ENCODE measurements at regions not wholly inside any gene's neighbourhood (a gene's known extent, or its start where the extent isn't known, plus 50 kb on each side); places are given as distances from the start of the nearest gene placed in this dataset.

- DNase-seq (ENCODE audit: insufficient read length, low spot score), result no peak
- no peak for FAIRE-seq
- no peak for TF ChIP-seq CTCF (IDR thresholded peaks at IDR 0.05; ENCODE audit: insufficient read depth, missing control alignments)
Measured at GRCh38 chr13:65966991-65967451, 1263.1 kb downstream of the PCDH9 start.

- FAIRE-seq, result no peak
- no peak for TF ChIP-seq CTCF (IDR thresholded peaks at IDR 0.05; ENCODE audit: insufficient read depth, missing control alignments)
- DNase-seq (ENCODE audit: insufficient read length, low spot score), result no peak
Measured at GRCh38 chr13:65965501-65965900, 1264.6 kb downstream of the PCDH9 start.

GRCh38 chr13:65964672-65965071, 1265.5 kb downstream of the PCDH9 start:
- no peak for FAIRE-seq
- no peak for TF ChIP-seq CTCF (IDR thresholded peaks at IDR 0.05; ENCODE audit: insufficient read depth, missing control alignments)

GRCh38 chr13:65959305-65959704, 1270.8 kb downstream of the PCDH9 start:
- no peak for TF ChIP-seq CTCF (IDR thresholded peaks at IDR 0.05; ENCODE audit: insufficient read depth, missing control alignments)
- DNase-seq (ENCODE audit: insufficient read length, low spot score) (no peak), FAIRE-seq (no peak)

More at GRCh38 chr13:65964672-65965071, 1265.5 kb downstream of the PCDH9 start:
- no peak for DNase-seq (ENCODE audit: insufficient read length, low spot score)

GRCh38 chr13:65946387-65946786, 1283.7 kb downstream of the PCDH9 start:
- TF ChIP-seq CTCF (IDR thresholded peaks at IDR 0.05; ENCODE audit: insufficient read depth, missing control alignments), result no peak
- FAIRE-seq, result peak; percentile 6

GRCh38 chr13:65943708-65944107, 1286.4 kb downstream of the PCDH9 start:
- DNase-seq (ENCODE audit: insufficient read length, low spot score) (no peak), FAIRE-seq (no peak)

More at GRCh38 chr13:65946387-65946786, 1283.7 kb downstream of the PCDH9 start:
- no peak for DNase-seq (ENCODE audit: insufficient read length, low spot score)

More at GRCh38 chr13:65943708-65944107, 1286.4 kb downstream of the PCDH9 start:
- no peak for TF ChIP-seq CTCF (IDR thresholded peaks at IDR 0.05; ENCODE audit: insufficient read depth, missing control alignments)
